Upper lobe of right lung (tissue), 1 donor: ENCODE measurements at regions not wholly inside any gene's neighbourhood (a gene's known extent, or its start where the extent isn't known, plus 50 kb on each side); places are given as distances from the start of the nearest gene placed in this dataset.

ENCODE experiments used
- ATAC-seq: fragments of 200-7000 bp; cut with Tn5 transposase; one replicate; pipeline ENCODE4 v1.9.1; 2020; ENCODE audit warnings: mild to moderate bottlenecking, moderate library complexity
- DNase-seq: peaks from one replicate; pipeline ENCODE4 v3.0.0-alpha.2; 2020
- H3K27ac ChIP-seq: fragments of 200-600 bp; one replicate; pipeline ENCODE4 v1.8.0; 2022
- H3K27me3 ChIP-seq: fragments of 200-600 bp; one replicate; pipeline ENCODE4 v1.8.0; 2022; ENCODE audit warnings: mild to moderate bottlenecking
- H3K36me3 ChIP-seq: fragments of 200-600 bp; one replicate; pipeline ENCODE4 v1.8.0; 2022
- H3K4me1 ChIP-seq: fragments of 200-600 bp; one replicate; pipeline ENCODE4 v1.8.0; 2022
- H3K4me3 ChIP-seq: fragments of 200-600 bp; one replicate; pipeline ENCODE4 v1.8.0; 2022; ENCODE audit warnings: mild to moderate bottlenecking
- H3K9me3 ChIP-seq: fragments of 200-600 bp; one replicate; pipeline ENCODE4 v1.8.0; 2022
- intact Hi-C: fragments of 100-400 bp; cut with DNase I; formaldehyde crosslinking; loops from one replicate; pipeline ENCODE4 v1.11.0; 2022
- TF ChIP-seq, protein P1 (sequence below): fragments of 200-600 bp; IDR thresholded peaks from one replicate; pipeline ENCODE4 v1.8.0; 2022; ENCODE audit warnings: antibody characterized with exemption
- donor health status: DM: no; HTN: yes; CAD: no; lungs with severe emphysema.

DNA sequence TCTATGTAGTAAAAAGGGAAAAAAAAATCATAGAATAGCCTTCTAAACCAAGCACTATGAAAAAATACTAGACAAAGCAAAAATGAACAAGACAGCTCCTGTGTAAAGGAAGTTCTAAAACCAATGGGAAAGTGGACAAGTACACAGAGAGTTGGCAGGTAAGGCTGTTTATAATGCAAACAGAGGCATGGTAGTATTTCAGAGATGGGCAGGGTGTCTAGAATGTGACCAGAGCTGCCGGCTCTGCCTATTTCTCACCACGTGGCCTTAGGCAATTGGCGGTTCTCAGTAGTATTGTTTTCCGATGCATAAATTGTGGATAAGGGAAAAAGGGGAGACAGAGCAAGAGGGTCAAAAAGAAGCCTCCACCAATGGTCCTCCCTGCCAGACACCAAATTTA lies 173.6 kb downstream of the ANKRD30B start:
- Histone ChIP-seq H3K27ac (no peak overlapping the region), H3K9me3 (no peaks in the 10 kb centered on the region), H3K4me1 (no peaks in the 10 kb centered on the region), H3K4me3 (no peak overlapping the region), H3K27me3 (no peaks in the 10 kb centered on the region), H3K36me3 (no peaks in the 10 kb centered on the region)
- TF ChIP-seq, protein P1, sequence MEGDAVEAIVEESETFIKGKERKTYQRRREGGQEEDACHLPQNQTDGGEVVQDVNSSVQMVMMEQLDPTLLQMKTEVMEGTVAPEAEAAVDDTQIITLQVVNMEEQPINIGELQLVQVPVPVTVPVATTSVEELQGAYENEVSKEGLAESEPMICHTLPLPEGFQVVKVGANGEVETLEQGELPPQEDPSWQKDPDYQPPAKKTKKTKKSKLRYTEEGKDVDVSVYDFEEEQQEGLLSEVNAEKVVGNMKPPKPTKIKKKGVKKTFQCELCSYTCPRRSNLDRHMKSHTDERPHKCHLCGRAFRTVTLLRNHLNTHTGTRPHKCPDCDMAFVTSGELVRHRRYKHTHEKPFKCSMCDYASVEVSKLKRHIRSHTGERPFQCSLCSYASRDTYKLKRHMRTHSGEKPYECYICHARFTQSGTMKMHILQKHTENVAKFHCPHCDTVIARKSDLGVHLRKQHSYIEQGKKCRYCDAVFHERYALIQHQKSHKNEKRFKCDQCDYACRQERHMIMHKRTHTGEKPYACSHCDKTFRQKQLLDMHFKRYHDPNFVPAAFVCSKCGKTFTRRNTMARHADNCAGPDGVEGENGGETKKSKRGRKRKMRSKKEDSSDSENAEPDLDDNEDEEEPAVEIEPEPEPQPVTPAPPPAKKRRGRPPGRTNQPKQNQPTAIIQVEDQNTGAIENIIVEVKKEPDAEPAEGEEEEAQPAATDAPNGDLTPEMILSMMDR, result no peak
- intact Hi-C loops, result no loop called here
- no peak for ATAC-seq
- DNase-seq, result no peak

- TF ChIP-seq, protein P1, result no peak
- H3K27ac ChIP-seq, result no peak overlapping the region
- no peaks in the 10 kb centered on the region for H3K36me3 ChIP-seq
- H3K4me1 ChIP-seq, result no peaks in the 10 kb centered on the region
- no peak overlapping the region for H3K4me3 ChIP-seq
- no peaks in the 10 kb centered on the region for H3K27me3 ChIP-seq
- H3K9me3 ChIP-seq, result no peaks in the 10 kb centered on the region
- ATAC-seq (no peak), DNase-seq (no peak)
- intact Hi-C loops, result no loop called here
Measured at GRCh38 chr18:14922031-14922430, 174.1 kb downstream of the ANKRD30B start.

GRCh38 chr18:14922965-14923565 lies 175.1 kb downstream of the ANKRD30B start:
- no peak overlapping the region for H3K4me3 ChIP-seq

DNA sequence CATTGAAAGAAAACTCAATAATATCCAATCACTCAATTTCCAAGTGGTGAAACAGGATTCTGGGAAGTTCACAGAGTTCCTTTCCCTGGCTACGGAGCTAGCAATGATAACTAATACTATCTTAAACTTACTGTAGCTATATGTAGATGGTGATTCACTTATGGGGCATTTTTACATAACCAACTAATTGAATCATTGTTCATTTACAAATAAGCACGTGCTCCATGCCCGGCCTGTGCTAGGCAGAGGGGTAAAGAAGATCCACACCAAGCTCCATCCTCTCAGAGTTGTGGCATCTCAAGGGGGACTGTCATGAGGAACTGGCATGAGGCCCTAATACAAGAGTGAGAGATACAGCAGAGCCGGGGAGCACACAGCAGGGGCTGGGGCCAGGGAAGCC lies 176.3 kb downstream of the ANKRD30B start:
- Histone ChIP-seq H3K4me1 (no peaks in the 10 kb centered on the region), H3K27me3 (no peaks in the 10 kb centered on the region), H3K9me3 (no peaks in the 10 kb centered on the region), H3K36me3 (no peaks in the 10 kb centered on the region), H3K27ac (no peak overlapping the region), H3K4me3 (no peak overlapping the region)
- DNase-seq (no peak), ATAC-seq (no peak)
- TF ChIP-seq, protein P1, result no peak
- intact Hi-C loops, result no loop called here

More at GRCh38 chr18:14922965-14923565, 175.1 kb downstream of the ANKRD30B start:
- ATAC-seq (no peak), DNase-seq (no peak)
- Histone ChIP-seq H3K9me3 (no peaks in the 10 kb centered on the region), H3K4me1 (no peaks in the 10 kb centered on the region), H3K36me3 (no peaks in the 10 kb centered on the region), H3K27me3 (no peaks in the 10 kb centered on the region), H3K27ac (no peak overlapping the region)
- intact Hi-C loops, result no loop called here
- TF ChIP-seq, protein P1, result no peak

- H3K27ac ChIP-seq, result no peak overlapping the region
- intact Hi-C loops, result no loop called here
- no peaks in the 10 kb centered on the region for H3K36me3 ChIP-seq
- DNase-seq, result no peak
- no peaks in the 10 kb centered on the region for H3K27me3 ChIP-seq
- TF ChIP-seq, protein P1, result no peak
- no peak overlapping the region for H3K4me3 ChIP-seq
- ATAC-seq, result no peak
- H3K4me1 ChIP-seq, result no peaks in the 10 kb centered on the region
- no peaks in the 10 kb centered on the region for H3K9me3 ChIP-seq
Measured at GRCh38 chr18:14925281-14925709, 177.3 kb downstream of the ANKRD30B start.

DNA sequence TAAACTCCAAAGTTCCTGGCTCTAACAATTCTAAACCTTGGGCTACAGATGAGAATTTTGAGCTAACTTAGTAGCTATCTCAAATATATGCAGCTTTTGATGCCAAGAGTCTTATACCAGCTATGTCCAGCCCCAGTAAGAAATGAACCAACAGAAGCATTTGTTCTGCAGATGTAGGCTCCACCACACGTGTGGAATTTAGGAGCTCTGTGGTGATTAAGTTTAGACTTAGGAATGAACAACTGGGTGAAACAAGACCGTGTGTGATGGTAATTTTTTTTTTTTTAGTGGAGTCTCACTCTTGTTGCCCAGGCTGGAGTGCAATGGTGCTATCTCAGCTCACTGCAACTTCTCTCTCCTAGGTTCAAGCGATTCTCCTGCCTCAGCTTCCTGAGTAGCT lies 179.7 kb downstream of the ANKRD30B start:
- Histone ChIP-seq H3K36me3 (no peaks in the 10 kb centered on the region), H3K9me3 (no peaks in the 10 kb centered on the region), H3K4me3 (no peak overlapping the region), H3K4me1 (no peaks in the 10 kb centered on the region), H3K27ac (no peak overlapping the region), H3K27me3 (no peaks in the 10 kb centered on the region)
- ATAC-seq (no peak), DNase-seq (no peak)
- intact Hi-C loops, result no loop called here
- TF ChIP-seq, protein P1, result no peak
